ENCODE measurements at regions not wholly inside any gene's neighbourhood (a gene's known extent, or its start where the extent isn't known, plus 50 kb on each side); places are given as distances from the start of the nearest gene placed in this dataset.

DNA sequence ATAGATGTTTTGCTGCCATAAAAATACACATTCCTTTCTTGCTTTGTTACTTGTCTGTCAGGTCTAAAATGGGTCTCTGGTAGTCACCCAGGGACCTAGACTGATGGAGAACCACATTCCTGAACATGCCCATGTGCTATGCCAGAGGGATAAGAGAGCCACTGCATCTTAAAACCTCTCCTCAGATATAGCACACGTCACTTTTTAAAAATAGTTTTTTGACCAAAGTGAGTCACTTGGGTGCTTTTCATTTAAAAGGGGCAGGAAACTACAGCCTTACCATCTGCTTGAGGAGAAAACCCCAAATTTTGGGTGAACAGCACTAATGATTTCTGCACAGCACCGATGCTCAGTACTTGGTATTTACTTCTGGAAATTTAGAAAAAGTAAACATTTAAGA is 197.8 kb downstream of the OGFRL1 start:
- no peak for DNase-seq

DNA sequence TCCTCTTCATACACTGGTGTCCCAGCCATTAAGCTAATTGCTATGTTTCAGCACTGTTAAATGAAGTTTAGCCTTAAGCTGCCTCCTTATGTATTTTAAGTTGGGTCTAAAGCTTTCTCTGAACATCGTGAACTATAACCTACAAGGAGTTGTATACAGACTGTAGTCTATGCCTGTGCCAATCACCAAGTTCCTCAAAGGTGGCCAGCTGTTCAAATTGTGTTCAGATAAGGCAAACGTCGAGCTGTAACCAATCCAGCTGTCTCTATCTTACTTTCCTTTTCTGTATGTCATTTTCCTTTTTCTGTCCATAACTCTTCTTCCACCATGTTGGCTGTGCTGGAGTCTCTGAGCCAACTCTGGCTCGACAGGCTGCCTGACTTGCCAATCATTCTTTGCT is 199.6 kb downstream of the OGFRL1 start:
- DNase-seq: no peak

- no peak for DNase-seq
Observed at GRCh38 chr6:71489736-71490135, 201.1 kb downstream of the OGFRL1 start.

- no peak for DNase-seq
Observed at GRCh38 chr6:71490876-71491275, 202.3 kb downstream of the OGFRL1 start.

- DNase-seq: no peak
Observed at GRCh38 chr6:71491844-71492243, 203.2 kb downstream of the OGFRL1 start.

DNA sequence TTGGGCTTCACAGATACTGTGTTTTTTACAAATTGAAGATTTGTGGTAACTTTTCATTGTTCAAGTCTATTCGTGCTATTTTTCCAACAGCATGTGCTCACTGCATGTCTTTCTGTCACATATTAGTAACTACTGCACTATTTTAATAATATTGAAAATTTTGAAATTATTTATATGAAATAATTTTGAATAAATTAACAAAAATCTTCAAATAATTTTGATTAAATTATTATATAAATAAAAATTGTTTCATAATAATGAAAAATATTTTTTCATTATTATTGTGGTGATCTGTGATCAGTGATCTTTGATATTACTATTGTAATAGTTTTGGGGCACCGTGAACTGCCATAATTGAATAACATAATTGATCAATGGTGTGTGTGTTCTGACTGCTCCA is 204.1 kb downstream of the OGFRL1 start:
- no peak for DNase-seq

DNA sequence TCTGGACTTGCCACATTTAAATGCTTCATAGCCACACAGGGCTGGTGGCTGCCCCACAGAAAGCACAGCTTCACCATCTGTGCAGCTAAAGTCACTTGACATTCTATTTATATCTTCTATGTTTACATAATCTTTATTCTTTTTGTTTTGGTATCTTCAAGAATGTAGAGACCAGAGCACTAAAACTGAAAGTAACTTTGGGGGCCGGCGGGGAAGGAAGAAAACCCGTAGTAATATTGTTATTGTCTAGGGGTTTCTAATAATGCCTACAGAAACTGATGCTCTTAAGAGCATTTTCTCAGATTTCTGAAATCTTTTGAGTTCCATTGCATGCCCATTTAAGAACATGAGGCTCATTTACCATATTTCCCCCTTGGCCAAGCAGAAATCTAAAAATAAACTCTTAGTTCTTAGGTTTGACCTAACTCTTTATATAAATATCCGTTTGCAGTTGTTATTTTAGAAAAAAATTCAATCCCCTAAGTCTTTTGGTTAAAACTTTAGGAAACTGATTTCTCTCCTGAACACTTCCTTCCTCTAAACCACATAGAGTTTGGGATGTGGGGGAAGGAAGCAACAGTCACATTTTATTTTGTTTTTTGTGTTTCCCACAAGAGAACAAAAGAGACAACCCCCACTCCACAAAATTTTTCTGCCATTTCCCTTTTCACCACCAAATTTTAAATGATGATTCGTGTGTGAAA is 207.6 kb downstream of the OGFRL1 start:
- no peak for DNase-seq

DNA sequence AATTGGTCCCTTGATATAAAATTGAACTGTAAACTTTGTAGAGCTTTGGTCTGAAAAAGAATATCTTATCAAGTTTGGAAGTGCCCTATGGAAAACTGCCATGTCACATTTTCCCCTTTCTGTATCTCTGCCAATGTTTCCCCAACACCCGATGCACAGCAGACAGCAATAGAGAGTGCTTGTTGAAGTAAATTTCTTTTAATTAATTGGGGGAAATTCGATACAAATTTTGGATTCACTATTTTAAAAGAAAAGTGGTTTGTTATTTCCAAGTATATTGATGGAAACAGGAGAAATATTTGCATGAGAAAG is 208.1 kb downstream of the OGFRL1 start:
- DNase-seq: no peak

DNA sequence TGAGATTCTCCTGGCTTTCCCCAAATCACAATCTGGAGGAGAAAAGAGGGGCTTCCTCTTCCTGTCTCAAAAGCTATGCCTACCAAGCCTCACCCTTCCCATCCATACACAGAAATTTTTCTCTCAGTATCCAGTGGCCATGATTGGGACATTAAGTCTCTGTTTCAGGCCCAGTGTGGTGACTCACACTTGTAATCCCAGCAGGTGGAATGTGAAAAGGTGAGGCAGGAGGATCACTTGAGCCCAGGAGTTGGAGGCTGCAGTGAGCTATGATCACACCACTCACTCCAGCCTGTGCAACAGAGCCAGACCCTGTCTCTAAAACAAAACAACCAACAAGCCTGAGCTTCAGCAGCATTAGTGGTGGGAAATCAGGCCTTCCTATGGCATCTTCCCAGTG is 210.0 kb downstream of the OGFRL1 start:
- no peak for DNase-seq

DNA sequence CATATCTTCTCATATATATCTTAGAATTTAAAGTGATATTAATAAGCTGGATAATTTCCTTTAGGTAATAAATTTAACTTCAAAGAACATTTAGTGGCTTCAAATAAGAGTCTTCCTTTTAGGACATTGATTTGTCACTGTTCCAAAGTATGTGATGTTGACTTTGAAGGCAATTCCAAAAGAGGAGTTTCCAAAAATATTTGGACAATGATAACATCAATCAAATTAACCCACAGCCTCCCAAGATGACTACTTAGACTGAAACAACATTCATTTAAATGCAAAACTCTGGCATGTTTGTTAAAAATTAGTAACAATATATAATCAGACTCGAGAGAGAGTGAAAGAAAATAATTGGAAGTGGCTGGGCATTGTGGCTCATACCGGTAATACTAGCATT is 211.1 kb downstream of the OGFRL1 start:
- no peak for DNase-seq

DNA sequence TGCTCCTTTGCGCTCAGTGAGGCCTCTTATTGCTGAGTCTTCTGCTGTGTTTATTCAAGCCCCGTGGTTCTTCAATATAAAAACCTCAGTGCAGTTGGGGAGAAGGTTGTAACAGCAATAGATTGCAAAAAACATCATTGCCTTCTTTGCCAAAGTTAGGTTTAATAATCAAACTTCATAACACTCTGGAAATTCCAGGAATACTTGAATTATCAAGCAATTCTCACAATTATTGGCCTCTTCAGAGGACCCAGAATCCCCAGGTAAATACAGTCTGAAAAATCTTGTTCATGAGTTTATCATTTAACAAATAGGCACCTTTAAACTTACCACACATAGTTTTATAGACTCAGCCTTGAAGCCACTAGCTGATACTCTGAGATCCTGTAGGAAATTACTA is 213.6 kb downstream of the OGFRL1 start:
- DNase-seq: no peak

- DNase-seq: no peak
Observed at GRCh38 chr6:71502956-71503355, 214.3 kb downstream of the OGFRL1 start.

DNA sequence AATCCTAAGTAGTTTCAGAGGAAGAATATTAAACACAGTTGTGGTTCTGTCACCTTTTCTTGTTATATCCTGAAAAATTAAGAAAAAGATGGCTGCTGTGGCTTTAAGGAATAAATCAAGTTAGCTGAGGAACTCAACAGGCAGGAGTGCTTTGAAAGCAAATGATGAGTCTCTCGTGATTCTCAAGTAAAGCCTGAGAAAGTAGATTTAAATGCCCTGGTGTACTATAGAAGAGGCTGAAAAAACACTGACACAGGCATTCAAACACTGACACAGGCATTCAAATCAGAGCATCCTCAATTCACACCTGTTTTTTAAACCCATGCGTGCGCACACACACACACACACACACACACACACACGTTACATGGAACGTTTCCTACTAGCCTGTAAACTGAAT is 218.6 kb downstream of the OGFRL1 start:
- DNase-seq: no peak

- no peak for DNase-seq
Observed at GRCh38 chr6:71509191-71510005, 220.8 kb downstream of the OGFRL1 start.

DNA sequence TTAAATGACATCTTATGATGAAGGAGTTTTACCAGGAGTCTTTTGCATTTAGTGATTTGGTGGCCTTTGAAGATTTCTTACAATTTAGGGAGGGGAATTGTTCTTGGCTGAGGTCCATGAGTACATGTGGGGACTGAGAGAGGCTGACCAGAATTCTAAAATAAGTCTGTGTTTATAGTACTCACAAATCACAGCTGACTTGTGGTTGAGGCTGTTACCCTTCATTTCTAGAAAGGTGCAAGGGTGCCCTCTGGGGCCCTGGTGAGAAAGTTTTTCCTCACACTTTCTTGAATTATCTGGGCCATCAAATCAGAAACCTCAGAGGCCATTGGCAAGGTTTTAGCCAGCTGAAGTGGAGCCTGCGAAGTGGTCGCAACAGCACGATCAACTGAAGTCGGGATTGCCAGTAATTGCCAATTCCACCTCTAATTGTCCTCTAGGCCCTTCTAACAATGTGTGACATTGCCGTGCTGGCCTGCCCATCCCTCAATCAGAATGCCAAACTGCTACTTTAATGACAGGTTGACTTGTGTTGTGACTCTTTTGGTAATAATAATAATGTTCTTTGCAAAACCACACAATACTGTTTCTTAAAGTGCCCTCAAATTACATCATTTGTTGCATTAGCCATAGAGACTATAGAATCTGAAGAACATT is 221.6 kb downstream of the OGFRL1 start:
- DNase-seq: no peak

DNA sequence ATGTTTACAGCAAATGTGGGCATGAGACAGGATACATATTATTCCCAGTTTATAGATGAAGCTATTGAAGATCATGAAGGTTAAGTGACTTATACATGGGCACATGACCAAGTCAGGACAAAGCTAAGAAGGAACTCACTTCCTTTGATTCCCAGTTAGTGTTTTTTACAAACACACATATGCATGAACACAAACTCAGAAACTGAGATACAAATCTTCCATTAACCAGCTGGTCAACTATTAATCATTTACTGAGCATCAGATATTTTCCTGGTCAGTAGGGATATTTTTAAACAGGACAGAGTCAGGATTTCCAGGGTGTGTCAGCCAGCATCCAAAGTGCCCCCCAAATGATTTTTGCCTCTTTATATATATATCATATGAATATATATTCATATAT is 222.2 kb downstream of the OGFRL1 start:
- no peak for DNase-seq

GRCh38 chr6:71512256-71512655 is 223.6 kb downstream of the OGFRL1 start:
- DNase-seq: no peak

GRCh38 chr6:71513036-71513435 is 224.4 kb downstream of the OGFRL1 start:
- no peak for DNase-seq

DNA sequence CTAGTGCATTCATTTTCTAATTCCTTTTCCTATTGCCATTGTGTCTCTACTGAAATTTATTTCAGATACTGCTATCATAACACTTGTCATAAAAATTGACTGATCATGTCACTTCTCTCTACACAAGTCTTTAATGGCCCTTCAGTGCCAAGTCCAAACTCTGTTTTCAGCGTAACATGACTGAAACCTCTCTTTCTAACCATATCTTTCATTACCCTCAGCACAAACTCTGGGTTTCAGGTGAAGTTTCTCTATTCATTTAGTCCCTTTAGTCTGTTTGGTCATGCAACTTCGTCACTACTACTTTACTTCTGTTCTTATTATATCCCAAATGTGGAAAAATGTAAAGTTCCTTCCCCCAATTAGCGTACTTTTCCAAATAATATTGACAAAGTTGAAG is 234.9 kb downstream of the OGFRL1 start:
- DNase-seq: no peak

DNA sequence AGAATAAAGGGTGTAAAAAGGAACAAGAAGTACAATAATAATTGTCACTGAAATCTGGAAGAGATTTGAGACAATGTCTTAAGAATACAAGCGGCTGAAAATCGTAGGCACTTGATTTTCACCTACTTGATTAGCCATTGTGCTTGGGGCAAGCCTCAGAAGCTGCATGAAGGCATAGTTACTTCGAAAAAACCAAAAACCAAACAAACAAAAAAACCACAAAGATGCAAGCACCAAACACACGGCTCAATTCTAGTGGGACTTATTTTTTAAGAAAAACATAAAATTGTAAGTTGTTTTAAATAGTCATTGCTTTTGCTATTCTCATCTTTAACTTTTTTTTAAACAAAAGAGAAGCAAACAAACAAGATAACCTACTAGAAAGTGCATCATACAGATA is 235.6 kb downstream of the OGFRL1 start:
- DNase-seq: no peak

- DNase-seq: no peak
Observed at GRCh38 chr6:71527886-71528285, 239.3 kb downstream of the OGFRL1 start.

DNA sequence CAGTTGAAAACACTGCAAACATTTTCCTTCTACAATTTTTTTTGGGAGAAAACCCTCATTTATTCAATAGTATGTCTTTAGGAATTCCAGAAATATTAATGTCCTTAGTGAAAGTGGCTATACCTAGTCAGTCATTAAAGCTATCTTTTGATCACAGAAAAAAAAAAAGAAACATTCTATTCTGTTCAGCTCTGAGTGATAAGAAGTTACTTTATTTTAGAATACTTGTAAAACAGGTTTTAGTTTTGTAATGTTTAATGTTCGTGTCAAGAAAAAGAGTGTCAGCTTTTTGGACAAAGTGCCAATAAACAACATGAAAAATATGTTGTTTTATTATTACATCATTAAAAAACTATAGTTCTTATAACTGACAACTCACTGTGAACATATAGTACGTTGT is 240.4 kb downstream of the OGFRL1 start:
- no peak for DNase-seq

GRCh38 chr6:71529769-71530168 is 241.2 kb downstream of the OGFRL1 start:
- DNase-seq: no peak

- no peak for DNase-seq
Observed at GRCh38 chr6:71531006-71531405, 242.4 kb downstream of the OGFRL1 start.

Data from NCI-H510A (cell line).